ENCODE measurements at regions not wholly inside any gene's neighbourhood (a gene's known extent, or its start where the extent isn't known, plus 50 kb on each side); places are given as distances from the start of the nearest gene placed in this dataset.

GRCh38 chr14:44766285-44766684 is 195.5 kb downstream of the KLHL28 start:
- Histone ChIP-seq H3K4me1 (ENCODE audit: control insufficient read depth in 1 of 2, insufficient read depth in 1 of 2, low read depth in 1 of 2, low read length in 1 of 2) (no peaks in the 10 kb centered on the region), H3K9me3 (no peaks in the 10 kb centered on the region), H3K27ac (no peak overlapping the region), H3K36me3 (no peaks in the 10 kb centered on the region), H3K27me3 (no peaks in the 10 kb centered on the region), H3K4me3 (ENCODE audit: low read depth in 1 of 2, low read length in 1 of 2) (no peak overlapping the region)
- TF ChIP-seq CTCF (IDR thresholded peaks at IDR 0.05), result no peak

GRCh38 chr14:44763356-44763755 is 198.4 kb downstream of the KLHL28 start:
- Histone ChIP-seq H3K36me3 (no peaks in the 10 kb centered on the region), H3K27me3 (no peaks in the 10 kb centered on the region)

GRCh38 chr14:44759277-44759676 is 202.5 kb downstream of the KLHL28 start:
- H3K27me3 ChIP-seq, result no peaks in the 10 kb centered on the region
- no peaks in the 10 kb centered on the region for H3K36me3 ChIP-seq
- TF ChIP-seq CTCF (IDR thresholded peaks at IDR 0.05), result no peak
- H3K27ac ChIP-seq, result no peak overlapping the region
- no peak overlapping the region for H3K4me3 ChIP-seq (ENCODE audit: low read depth in 1 of 2, low read length in 1 of 2)
- no peaks in the 10 kb centered on the region for H3K4me1 ChIP-seq (ENCODE audit: control insufficient read depth in 1 of 2, insufficient read depth in 1 of 2, low read depth in 1 of 2, low read length in 1 of 2)
- no peaks in the 10 kb centered on the region for H3K9me3 ChIP-seq

More at GRCh38 chr14:44763356-44763755, 198.4 kb downstream of the KLHL28 start:
- TF ChIP-seq CTCF (IDR thresholded peaks at IDR 0.05), result no peak
- no peaks in the 10 kb centered on the region for H3K4me1 ChIP-seq (ENCODE audit: control insufficient read depth in 1 of 2, insufficient read depth in 1 of 2, low read depth in 1 of 2, low read length in 1 of 2)
- H3K27ac ChIP-seq, result no peak overlapping the region
- H3K4me3 ChIP-seq (ENCODE audit: low read depth in 1 of 2, low read length in 1 of 2), result no peak overlapping the region
- no peaks in the 10 kb centered on the region for H3K9me3 ChIP-seq

- Histone ChIP-seq H3K4me1 (ENCODE audit: control insufficient read depth in 1 of 2, insufficient read depth in 1 of 2, low read depth in 1 of 2, low read length in 1 of 2) (no peaks in the 10 kb centered on the region), H3K4me3 (ENCODE audit: low read depth in 1 of 2, low read length in 1 of 2) (no peak overlapping the region)
Measured at GRCh38 chr14:44756554-44756953, 205.2 kb downstream of the KLHL28 start.

GRCh38 chr14:44745371-44745770 is 216.4 kb downstream of the KLHL28 start:
- Histone ChIP-seq H3K36me3 (no peaks in the 10 kb centered on the region), H3K27ac (no peak overlapping the region), H3K4me3 (ENCODE audit: low read depth in 1 of 2, low read length in 1 of 2) (no peak overlapping the region), H3K27me3 (no peaks in the 10 kb centered on the region), H3K9me3 (no peaks in the 10 kb centered on the region), H3K4me1 (ENCODE audit: control insufficient read depth in 1 of 2, insufficient read depth in 1 of 2, low read depth in 1 of 2, low read length in 1 of 2) (no peaks in the 10 kb centered on the region)
- TF ChIP-seq CTCF (IDR thresholded peaks at IDR 0.05), result no peak

More at GRCh38 chr14:44756554-44756953, 205.2 kb downstream of the KLHL28 start:
- Histone ChIP-seq H3K9me3 (no peaks in the 10 kb centered on the region), H3K36me3 (no peaks in the 10 kb centered on the region), H3K27ac (no peak overlapping the region), H3K27me3 (no peaks in the 10 kb centered on the region)
- no peak for TF ChIP-seq CTCF (IDR thresholded peaks at IDR 0.05)

- no peaks in the 10 kb centered on the region for H3K4me1 ChIP-seq (ENCODE audit: control insufficient read depth in 1 of 2, insufficient read depth in 1 of 2, low read depth in 1 of 2, low read length in 1 of 2)
- no peak for TF ChIP-seq CTCF (IDR thresholded peaks at IDR 0.05)
- H3K27me3 ChIP-seq, result no peaks in the 10 kb centered on the region
- H3K27ac ChIP-seq, result no peak overlapping the region
- H3K4me3 ChIP-seq (ENCODE audit: low read depth in 1 of 2, low read length in 1 of 2), result no peak overlapping the region
- no peaks in the 10 kb centered on the region for H3K9me3 ChIP-seq
- no peaks in the 10 kb centered on the region for H3K36me3 ChIP-seq
Measured at GRCh38 chr14:44742202-44742601, 219.5 kb downstream of the KLHL28 start.

Measured in neutrophil (primary cell).